Middle frontal gyrus (tissue), 1 donor: ENCODE measurements at regions not wholly inside any gene's neighbourhood (a gene's known extent, or its start where the extent isn't known, plus 50 kb on each side); places are given as distances from the start of the nearest gene placed in this dataset.
"Not testable (repeated sequence)": the region's sequence is repeated elsewhere in the genome, so short reads cannot be mapped to it uniquely, and the experiment has no call there.

Experiments used
- DNase-seq: peaks from one replicate; pipeline ENCODE4 v3.0.0-alpha.2; 2015; ENCODE audit warnings: low spot score; ENCODE audit errors: extremely low spot score

GRCh38 chr18:30839056-30839561, 203.4 kb downstream of the DSC3 start:
- DNase-seq = not testable (repeated sequence)

GRCh38 chr18:30828700-30829099, 213.8 kb downstream of the DSC3 start:
- DNase-seq = no peak

DNA sequence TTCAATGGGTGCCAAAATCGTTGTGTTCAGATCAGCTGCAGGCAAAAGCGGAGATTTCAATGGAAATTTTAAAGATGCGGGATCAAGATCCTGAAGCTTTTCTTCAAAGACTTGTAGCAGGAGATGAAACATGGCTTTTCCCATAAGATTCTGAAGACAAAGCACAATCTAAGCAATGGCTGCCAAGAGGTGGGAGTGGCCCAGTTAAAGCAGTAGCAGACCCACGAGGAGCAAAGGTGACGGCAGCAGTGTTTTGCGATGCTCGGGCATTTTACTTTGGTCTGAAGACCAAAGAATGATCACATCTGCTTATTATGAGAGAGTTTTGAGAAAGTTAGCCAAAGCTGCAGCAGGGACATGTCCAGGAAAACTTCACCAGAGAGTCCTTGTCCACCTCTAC, 222.9 kb downstream of the DSC3 start:
- DNase-seq = no peak

DNA sequence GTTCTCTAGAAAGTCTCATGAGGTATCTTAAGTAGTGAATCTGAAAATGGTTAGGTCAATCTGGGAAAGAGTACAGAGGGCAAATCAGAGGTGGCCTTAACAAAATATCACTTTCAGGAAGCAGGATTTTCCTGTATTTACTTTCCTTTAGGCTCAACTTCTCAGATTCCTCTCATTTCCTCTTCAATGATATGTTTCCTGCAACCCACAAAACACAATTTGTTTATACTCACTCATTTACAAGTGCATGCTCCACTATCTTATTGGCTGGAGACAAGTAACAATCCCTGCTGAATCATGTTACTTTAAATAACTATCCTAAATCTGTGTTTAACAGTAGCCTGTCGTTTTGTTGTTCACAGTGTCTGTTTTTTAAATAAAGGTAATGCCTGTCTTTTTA, 228.1 kb downstream of the DSC3 start:
- no peak for DNase-seq

DNA sequence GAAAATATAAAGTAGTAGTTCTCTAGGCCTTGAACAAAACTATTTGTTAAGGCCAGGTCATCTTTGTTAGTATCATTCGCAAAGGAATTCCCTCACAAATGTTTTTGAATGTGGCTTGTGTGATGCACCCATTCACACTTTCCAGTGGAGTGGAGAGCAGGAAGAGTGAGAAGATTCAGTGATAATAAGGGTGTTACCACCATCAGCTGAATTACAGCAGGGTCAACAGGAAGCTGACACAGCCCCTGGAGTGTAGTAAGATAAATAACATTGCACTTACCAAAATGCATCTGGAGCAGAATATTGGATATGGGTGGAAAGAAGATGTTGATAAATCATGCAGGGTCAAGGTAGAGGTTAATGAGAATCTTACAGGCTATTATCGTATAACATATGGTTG, 231.0 kb downstream of the DSC3 start:
- DNase-seq = no peak

- no peak for DNase-seq
These were observed 232.0 kb downstream of the DSC3 start for GRCh38 chr18:30810580-30810979.

DNA sequence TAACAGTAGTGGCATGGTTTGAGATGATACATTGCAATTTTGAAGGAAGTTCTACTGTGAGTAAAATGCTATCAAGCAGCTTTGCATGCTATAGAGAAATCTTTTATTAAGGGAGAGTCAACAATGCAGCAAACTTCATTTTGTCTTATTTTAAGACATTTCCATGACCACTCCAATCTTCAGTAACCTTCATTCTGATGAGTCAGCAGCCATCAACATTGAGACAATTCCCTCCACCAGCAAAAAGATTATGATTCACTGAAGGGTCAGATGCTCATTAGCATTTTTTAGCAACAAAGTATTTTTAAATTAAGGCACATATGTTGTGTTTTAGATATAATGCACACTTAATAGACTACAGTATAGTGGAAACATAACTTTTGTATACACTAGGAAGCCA, 235.7 kb downstream of the DSC3 start:
- DNase-seq = no peak

GRCh38 chr18:30800800-30801199, 241.7 kb downstream of the DSC3 start:
- no peak for DNase-seq

GRCh38 chr18:30792051-30792450, 250.5 kb downstream of the DSC3 start:
- no peak for DNase-seq

DNA sequence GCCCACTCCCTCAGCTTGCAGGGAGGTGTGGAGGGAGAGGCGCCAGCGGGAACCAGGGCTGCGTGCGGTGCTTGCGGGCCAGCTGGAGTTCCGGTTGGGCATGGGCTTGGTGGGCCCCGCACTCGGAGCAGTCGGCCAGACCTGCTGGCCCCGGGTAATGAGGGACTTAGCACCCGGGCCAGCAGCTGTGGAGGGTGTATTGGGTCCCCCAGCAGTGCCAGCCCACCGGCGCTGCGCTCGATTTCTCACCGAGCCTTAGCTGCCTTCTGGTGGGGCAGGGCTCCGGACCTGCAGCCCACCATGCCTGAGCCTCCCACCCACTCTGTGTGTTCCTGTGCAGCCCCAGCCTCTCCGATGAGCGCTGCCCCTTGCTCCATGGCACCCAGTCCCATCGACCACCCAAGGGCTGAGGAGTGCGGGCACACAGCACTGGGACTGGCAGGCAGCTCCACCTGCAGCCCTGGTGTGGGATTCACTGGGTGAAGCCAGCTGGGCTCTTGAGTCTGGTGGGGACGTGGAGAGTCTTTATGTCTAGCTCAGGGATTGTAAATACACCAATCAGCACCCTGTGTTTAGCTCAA, 254.0 kb downstream of the DSC3 start:
- DNase-seq = not testable (repeated sequence)

DNA sequence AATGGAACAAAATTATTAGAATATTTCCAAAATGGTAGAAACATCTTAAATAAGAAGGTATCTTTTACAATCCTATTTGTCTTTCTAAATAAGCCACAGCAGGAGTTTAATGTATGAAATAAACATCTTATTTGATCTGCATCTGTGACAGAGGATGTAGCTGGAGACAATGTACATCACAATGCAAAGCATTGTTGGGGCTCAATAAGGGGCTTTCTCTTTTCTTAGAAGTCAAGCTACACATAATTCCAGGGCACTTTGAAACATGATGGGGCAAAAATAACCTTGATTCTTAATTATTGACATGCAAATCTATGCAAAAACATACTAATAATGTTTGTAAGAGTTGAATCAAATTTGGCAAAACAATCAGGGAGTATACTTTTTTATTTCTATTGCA, 255.1 kb downstream of the DSC3 start:
- DNase-seq = no peak

DNA sequence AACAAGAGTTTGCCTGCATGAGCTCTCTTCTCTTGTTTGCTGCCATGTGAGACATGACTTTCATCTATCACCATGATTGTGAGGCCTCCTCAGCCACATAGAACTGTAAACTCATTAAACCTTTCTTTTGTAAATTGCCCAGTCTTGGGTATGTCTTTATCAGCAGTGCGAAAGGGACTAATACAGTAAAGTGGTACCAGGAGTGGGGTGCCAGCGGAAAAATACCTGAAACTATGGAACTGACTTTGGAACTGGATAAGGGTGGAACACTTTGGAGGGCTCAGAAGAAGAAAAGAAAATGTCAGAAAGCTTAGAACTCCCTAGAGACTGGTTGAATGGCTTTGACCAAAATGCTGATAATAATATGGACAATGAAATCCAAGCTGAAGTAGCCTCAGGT, 260.9 kb downstream of the DSC3 start:
- DNase-seq = no peak

- DNase-seq = no peak
These were observed 266.9 kb downstream of the DSC3 start for GRCh38 chr18:30775629-30776028.

DNA sequence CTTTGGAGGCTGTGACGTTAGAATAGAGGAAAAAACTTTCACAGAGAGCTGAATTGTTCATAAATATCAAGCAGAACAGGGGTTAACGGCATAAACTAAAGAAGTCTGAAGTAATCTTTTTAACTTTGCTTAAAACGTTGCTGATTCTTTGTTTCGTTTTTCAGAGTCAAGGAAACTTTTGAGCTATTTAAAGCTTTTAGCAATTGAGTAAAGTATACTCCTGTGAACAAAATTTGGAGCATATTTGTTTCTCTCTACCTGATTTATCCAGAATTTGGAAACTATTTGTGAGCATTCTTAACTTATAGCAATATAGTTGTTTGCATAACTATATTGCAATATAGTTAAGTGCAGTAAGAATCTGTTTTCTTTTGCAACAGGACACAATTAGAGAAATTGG, 270.4 kb downstream of the DSC3 start:
- DNase-seq = not testable (repeated sequence)

- DNase-seq = no peak
These were observed 276.5 kb downstream of the DSC3 start for GRCh38 chr18:30766053-30766452.

GRCh38 chr18:30765247-30765646, 277.3 kb downstream of the DSC3 start:
- DNase-seq = no peak

DNA sequence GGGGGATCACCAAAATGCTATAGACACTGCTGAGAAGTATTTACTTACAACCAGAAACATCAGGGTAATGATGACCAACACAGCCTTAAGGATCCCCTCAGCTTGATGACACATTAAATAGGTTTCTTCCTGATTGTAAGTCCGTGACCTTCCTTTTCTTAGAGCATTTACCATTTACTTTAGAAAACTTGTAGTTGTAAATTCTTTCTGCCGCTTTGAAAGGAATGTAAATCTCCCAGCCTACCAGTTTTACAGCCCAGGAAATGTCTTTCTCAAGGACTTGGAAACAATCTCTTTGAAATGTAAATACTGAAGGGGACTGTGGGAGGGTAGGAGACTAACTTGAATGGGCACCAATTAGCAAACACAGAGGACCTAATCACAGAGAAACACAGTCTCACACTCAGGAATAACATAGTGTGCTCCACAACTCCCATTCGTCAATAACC, 278.6 kb downstream of the DSC3 start:
- DNase-seq = no peak

DNA sequence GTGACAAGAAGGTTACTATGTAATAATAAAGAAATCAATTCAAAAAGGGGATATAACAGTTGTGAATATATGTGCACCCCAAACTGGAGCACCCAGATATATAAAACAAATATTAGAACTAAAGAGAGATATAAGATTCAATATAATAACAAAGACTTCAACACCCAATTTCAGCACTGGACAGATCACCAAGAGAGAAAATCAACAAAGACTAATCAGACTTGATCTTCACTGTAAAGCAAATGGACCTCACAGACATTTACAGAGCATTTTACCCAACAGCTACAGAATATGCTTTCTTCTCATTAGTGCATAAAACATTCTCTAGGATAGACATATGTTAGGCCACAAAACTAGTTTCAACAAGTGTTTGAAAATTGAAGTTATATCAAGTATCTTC, 287.7 kb downstream of the DSC3 start:
- no peak for DNase-seq

DNA sequence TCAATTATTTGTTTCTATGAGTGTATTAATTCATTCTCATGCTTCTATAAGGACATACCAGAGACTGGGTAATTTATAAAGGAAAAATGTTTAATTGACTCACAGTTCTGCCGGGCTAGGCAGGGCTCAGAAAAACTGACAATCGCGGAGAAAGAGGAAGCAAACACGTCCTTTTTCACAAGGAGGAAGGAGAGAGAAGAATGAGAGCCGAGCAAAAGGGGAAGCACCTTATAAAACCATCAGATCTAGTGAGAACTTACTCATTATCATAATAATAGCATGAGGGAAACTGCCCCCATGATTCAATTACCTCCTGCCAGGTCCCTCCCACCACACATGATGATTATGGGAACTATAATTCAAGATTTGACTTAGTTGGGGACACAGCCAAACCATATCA, 294.0 kb downstream of the DSC3 start:
- DNase-seq = no peak

DNA sequence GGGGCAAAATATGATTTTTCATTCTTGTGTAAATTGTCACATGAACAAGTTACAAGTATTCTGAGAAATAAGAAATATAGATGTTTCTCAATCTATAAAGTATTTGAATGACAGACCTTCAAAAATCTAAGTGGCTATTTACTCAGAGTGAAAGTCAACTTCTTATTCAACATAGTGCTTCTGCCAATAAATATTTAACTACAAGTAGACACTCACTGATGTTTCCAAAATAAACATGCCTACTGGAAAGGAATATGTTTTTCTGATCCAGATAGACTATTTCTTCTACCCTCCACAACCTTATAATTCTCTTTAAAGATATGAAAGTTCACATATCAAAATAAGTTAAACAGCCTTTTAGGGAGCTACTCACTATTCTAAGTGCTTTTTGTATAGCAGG, 296.3 kb downstream of the DSC3 start:
- DNase-seq = no peak

GRCh38 chr18:30743033-30743432, 299.5 kb downstream of the DSC3 start:
- no peak for DNase-seq

DNA sequence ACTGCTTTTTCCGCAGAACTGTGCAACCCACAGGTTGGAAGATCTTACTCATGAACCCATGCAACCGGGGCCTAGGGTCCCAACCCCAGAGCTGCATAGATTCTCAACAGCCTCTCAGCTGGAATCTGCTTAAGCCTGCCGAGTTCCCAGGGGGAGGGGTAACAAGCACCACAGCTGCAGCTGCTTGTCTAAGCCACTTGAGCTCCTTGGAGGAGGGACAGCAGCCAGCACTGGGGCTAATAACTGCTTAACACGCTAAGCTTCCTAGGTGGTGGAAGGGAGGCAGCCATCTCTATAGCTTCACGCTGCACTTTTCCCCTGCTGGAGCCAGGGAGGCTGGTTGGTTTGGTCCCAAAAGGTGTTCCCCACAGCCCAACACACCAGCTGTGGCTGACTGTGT, 311.6 kb downstream of the DSC3 start:
- no peak for DNase-seq

- no peak for DNase-seq
These were observed 314.7 kb downstream of the DSC3 start for GRCh38 chr18:30727849-30728248.

DNA sequence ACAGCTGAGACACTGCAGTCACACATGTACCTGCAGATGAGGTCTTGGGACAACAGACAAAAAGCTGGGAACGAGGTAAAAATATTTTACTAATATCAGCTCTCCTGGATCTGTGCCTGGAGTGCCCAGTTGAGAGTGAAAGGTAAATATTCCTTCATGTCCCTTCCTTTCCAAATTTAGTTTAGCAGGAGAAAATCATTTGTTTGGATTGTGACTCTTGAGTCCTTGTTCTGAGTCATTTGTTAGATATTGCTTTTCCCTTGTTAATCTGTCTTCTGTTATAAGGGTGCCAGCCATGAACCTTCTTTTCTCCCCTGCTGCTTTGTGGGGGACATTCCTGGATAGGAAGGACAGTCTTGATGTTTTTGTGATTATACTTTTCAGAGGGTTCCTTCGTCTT, 329.2 kb downstream of the DSC3 start:
- DNase-seq = no peak
